ENCODE measurements at regions not wholly inside any gene's neighbourhood (a gene's known extent, or its start where the extent isn't known, plus 50 kb on each side); places are given as distances from the start of the nearest gene placed in this dataset.

GRCh38 chr12:73352826-73353225, 1080.7 kb downstream of the TRHDE start:
- H2AK5ac ChIP-seq (ENCODE audit: insufficient read length, low read length) = no peak overlapping the region
- no peak overlapping the region for H2BK20ac ChIP-seq (ENCODE audit: low read depth, low read length, poor library complexity, severe bottlenecking)
- no peak overlapping the region for H3K4me2 ChIP-seq (ENCODE audit: insufficient read depth, insufficient read length, low read length)
- no peak overlapping the region for H3T11ph ChIP-seq (ENCODE audit: low read length)
- H2BK12ac ChIP-seq (ENCODE audit: insufficient read length, low read depth, low read length) = no peak overlapping the region
- TF ChIP-seq, protein P1, sequence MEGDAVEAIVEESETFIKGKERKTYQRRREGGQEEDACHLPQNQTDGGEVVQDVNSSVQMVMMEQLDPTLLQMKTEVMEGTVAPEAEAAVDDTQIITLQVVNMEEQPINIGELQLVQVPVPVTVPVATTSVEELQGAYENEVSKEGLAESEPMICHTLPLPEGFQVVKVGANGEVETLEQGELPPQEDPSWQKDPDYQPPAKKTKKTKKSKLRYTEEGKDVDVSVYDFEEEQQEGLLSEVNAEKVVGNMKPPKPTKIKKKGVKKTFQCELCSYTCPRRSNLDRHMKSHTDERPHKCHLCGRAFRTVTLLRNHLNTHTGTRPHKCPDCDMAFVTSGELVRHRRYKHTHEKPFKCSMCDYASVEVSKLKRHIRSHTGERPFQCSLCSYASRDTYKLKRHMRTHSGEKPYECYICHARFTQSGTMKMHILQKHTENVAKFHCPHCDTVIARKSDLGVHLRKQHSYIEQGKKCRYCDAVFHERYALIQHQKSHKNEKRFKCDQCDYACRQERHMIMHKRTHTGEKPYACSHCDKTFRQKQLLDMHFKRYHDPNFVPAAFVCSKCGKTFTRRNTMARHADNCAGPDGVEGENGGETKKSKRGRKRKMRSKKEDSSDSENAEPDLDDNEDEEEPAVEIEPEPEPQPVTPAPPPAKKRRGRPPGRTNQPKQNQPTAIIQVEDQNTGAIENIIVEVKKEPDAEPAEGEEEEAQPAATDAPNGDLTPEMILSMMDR (conservative IDR thresholded peaks at IDR 0.05) = no peak
- no peak overlapping the region for H3K18ac ChIP-seq (ENCODE audit: insufficient read length, low read depth, low read length)
- no peaks in the 10 kb centered on the region for H3K23me2 ChIP-seq (ENCODE audit: insufficient read length, low read depth, low read length, poor library complexity, severe bottlenecking)
- Mint-ChIP-seq H3K4me3 (no peak overlapping the region), H3K36me3 (ENCODE audit: insufficient read depth in 1 of 3, low read depth in 3 of 3) (peaks cover 0 to 2% (median 0%) of the 10 kb centered on the region in 3 experiments; a peak in 1 of 7 replicates), H3K4me1 (no peaks in the 10 kb centered on the region), H3K9me3 (peaks cover 3 to 7% of the 10 kb centered on the region in 2 experiments; a peak in 3 of 5 replicates), H3K27me3 (ENCODE audit: low read depth) (no peaks in the 10 kb centered on the region), H3K27ac (no peak overlapping the region)
- H3K27ac ChIP-seq (ENCODE audit: insufficient read length, low read depth, low read length) = no peak overlapping the region
- no peak for DNase-seq
- H3K79me1 ChIP-seq (ENCODE audit: insufficient read depth, low read depth, low read length, poor library complexity, severe bottlenecking) = no peaks in the 10 kb centered on the region
- WGBS (ENCODE audit: extremely low coverage, insufficient read length, low lambda C conversion rate) = no CpG with 5 or more reads among the region's 1 CpG
- H4K8ac ChIP-seq (replicated peaks; ENCODE audit: insufficient read length, low read depth, low read length) = no peak overlapping the region
- H3K9me3 ChIP-seq (ENCODE audit: control insufficient read depth, low read depth, low read length) = no peaks in the 10 kb centered on the region
- no peak overlapping the region for H4K5ac ChIP-seq (ENCODE audit: insufficient read length, low read depth, low read length)
- H3K9ac ChIP-seq (ENCODE audit: extremely low read depth, insufficient read length, low read length) = no peak overlapping the region
- no peak overlapping the region for H3K23ac ChIP-seq (ENCODE audit: insufficient read length, low read depth, low read length)
- no peak overlapping the region for H3K14ac ChIP-seq (ENCODE audit: insufficient read depth, low read length)
- H3K4me1 ChIP-seq (ENCODE audit: insufficient read depth, low read length) = no peaks in the 10 kb centered on the region
- no peak overlapping the region for H3K4ac ChIP-seq (ENCODE audit: low read depth, low read length)
- H2BK15ac ChIP-seq (ENCODE audit: low read depth, low read length) = no peak overlapping the region
- H2BK5ac ChIP-seq (ENCODE audit: insufficient read length, low read length) = no peak overlapping the region
- no peak overlapping the region for H2BK120ac ChIP-seq (ENCODE audit: low read depth, low read length, poor library complexity, severe bottlenecking)
- no peak overlapping the region for H4K91ac ChIP-seq (ENCODE audit: insufficient read length, low read depth, low read length)
- no peaks in the 10 kb centered on the region for H3K79me2 ChIP-seq (ENCODE audit: insufficient read depth, low read length)
- no peak overlapping the region for H2AFZ ChIP-seq (ENCODE audit: low read length)
- H3K27me3 ChIP-seq (ENCODE audit: insufficient read depth, low read length) = no peaks in the 10 kb centered on the region
- no peaks in the 10 kb centered on the region for H4K20me1 ChIP-seq (ENCODE audit: control insufficient read depth, insufficient read depth, insufficient read length)
- no peak overlapping the region for H3K56ac ChIP-seq (ENCODE audit: insufficient read length, low read depth, low read length)

Data from H9 (cell line).